Adrenal gland (tissue), 9 donors: ENCODE measurements at regions not wholly inside any gene's neighbourhood (a gene's known extent, or its start where the extent isn't known, plus 50 kb on each side); places are given as distances from the start of the nearest gene placed in this dataset.

Experiments
- DNase-seq, 7 donors: peaks; one replicate each; pipeline ENCODE4 v3.0.0-alpha.2; 2019 to 2020
- H3K27ac ChIP-seq, 5 donors: fragments of 200-600 bp; sonication (generic) in 4 of 5; 1 replicate in 3 of 5; 2 replicates in 2 of 5; pipeline versions ENCODE4 v1.5.1 to v1.8.0; 2016 to 2020; ENCODE audit warnings: mild to moderate bottlenecking in 1 of 5
- H3K27me3 ChIP-seq: fragments of 200-600 bp; 2 replicates; pipeline ENCODE4 v1.8.0; 2021
- H3K36me3 ChIP-seq, 2 donors: fragments of 200-600 bp; replicated peaks in 1 of 2; 1 replicate in 1 of 2; 2 replicates in 1 of 2; pipeline versions ENCODE4 v1.5.1 to v1.8.0; 2018 to 2022
- H3K4me1 ChIP-seq, 2 donors: fragments of 200-600 bp; replicated peaks in 1 of 2; 1 replicate in 1 of 2; 2 replicates in 1 of 2; pipeline versions ENCODE4 v1.5.1 to v1.8.0; 2018 to 2021
- H3K4me3 ChIP-seq, 4 donors: fragments of 200-600 bp; sonication (generic) in 3 of 4; one replicate each; pipeline ENCODE4 v1.5.1; 2016 to 2018
- H3K9me3 ChIP-seq, 3 donors: fragments of 200-600 bp; sonication (generic) in 1 of 3; replicated peaks in 1 of 3; 1 replicate in 2 of 3; 2 replicates in 1 of 3; pipeline versions ENCODE4 v1.5.1 to v1.8.0; 2016 to 2021
- POLR2A ChIP-seq, 2 donors: fragments of 450-650 bp; IDR thresholded peaks; one replicate each; pipeline ENCODE4 v1.6.1; 2017; ENCODE audit warnings: antibody characterized with exemption in 2 of 2, mild to moderate bottlenecking in 2 of 2, moderate library complexity in 1 of 2
- WGBS, 4 donors: extraction: QIAGEN DNeasy Blood & Tissue Kit in 2 of 4; methylation state at CpG; one replicate each; pipeline versions ENCODE4 v1.1.5 to v1.1.7; 2013 to 2017; 5-methylcytosine and 5-hydroxymethylcytosine counted together
- intact Hi-C, 2 donors: fragments of 100-400 bp; cut with DNase I; formaldehyde crosslinking; loops; one replicate each; pipeline versions ENCODE4 v1.14.1 to v1.15.0; 2022 to 2023
- TF ChIP-seq, protein P1 (sequence below), 6 experiments: fragments of 450-650 bp in 4 of 6; fragments of 200-600 bp in 2 of 6; sonication (generic) in 1 of 6; IDR thresholded peaks; 1 replicate in 5 of 6; 2 replicates in 1 of 6; pipeline versions ENCODE4 v1.5.1 to v1.8.0; 2016 to 2021; ENCODE audit warnings: antibody characterized with exemption in 6 of 6, mild to moderate bottlenecking in 2 of 6, moderate library complexity in 1 of 6
- donor health status: healthy with polysubstance abuse.
- donor health status: Bipolar disorder and iron deficiency.
- donor health status: DM: yes; HTN: yes; CAD: no.
- donor health status: DM: no; HTN: no; CAD: no.
- donor health status: DM: no; HTN: no; CAD: no.

DNA sequence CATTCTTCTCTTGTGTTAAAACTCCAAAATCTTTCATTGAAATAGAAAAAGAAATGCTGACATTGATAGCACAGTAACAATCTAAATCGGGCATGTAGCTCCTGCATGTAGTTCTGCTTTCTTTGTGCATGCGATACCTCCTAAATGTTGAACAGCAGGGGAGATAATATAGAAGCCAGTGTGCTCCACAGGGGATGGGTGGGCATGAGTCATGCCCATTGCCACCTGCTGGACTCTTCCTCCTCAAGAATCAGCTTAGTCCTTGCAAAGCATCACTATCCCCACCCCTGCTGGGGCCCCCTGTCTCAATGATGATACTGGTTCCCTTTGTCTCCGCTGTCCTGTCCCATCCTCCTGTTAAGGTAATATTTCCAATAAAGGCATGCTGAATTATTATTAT, 203.0 kb downstream of the RWDD3 start:
- Histone ChIP-seq H3K4me3 (no peak overlapping the region), H3K27me3 (no peaks in the 10 kb centered on the region), H3K9me3 (no peaks in the 10 kb centered on the region), H3K36me3 (no peaks in the 10 kb centered on the region), H3K4me1 (no peaks in the 10 kb centered on the region), H3K27ac (no peak overlapping the region)
- WGBS, 4 donors = 44 to 79% (median 69%) methylated on average over 3 of the region's 3 CpGs
- intact Hi-C loops = no loop called here
- DNase-seq = no peak
- TF ChIP-seq POLR2A (IDR thresholded peaks at IDR 0.05) = no peak
- TF ChIP-seq, protein P1, sequence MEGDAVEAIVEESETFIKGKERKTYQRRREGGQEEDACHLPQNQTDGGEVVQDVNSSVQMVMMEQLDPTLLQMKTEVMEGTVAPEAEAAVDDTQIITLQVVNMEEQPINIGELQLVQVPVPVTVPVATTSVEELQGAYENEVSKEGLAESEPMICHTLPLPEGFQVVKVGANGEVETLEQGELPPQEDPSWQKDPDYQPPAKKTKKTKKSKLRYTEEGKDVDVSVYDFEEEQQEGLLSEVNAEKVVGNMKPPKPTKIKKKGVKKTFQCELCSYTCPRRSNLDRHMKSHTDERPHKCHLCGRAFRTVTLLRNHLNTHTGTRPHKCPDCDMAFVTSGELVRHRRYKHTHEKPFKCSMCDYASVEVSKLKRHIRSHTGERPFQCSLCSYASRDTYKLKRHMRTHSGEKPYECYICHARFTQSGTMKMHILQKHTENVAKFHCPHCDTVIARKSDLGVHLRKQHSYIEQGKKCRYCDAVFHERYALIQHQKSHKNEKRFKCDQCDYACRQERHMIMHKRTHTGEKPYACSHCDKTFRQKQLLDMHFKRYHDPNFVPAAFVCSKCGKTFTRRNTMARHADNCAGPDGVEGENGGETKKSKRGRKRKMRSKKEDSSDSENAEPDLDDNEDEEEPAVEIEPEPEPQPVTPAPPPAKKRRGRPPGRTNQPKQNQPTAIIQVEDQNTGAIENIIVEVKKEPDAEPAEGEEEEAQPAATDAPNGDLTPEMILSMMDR (IDR thresholded peaks at IDR 0.05) = no peak

DNA sequence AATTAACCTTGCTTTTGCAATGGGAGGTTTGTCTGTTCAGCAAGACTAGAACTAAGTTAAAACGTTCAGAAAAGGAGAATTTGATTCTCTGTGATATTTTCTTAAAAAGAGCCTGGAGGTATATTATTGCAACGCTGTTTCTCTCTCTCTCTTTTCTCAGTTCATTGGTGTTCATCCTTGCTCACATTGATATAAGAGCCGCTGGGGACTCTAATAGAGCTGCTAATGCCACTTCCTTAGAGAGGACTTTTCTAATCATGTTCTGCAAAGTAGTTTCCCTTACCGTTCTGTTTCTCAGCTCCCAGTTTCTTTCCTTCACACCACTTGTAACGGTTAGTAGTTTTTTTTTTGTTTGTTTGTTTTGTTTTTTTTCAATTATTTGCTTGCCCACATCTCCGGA, 203.8 kb downstream of the RWDD3 start:
- intact Hi-C loops = no loop called here
- no peaks in the 10 kb centered on the region for H3K36me3 ChIP-seq
- 33 to 42% (median 38%) methylated on average over 6 of the region's 6 CpGs for WGBS, 4 donors

DNA sequence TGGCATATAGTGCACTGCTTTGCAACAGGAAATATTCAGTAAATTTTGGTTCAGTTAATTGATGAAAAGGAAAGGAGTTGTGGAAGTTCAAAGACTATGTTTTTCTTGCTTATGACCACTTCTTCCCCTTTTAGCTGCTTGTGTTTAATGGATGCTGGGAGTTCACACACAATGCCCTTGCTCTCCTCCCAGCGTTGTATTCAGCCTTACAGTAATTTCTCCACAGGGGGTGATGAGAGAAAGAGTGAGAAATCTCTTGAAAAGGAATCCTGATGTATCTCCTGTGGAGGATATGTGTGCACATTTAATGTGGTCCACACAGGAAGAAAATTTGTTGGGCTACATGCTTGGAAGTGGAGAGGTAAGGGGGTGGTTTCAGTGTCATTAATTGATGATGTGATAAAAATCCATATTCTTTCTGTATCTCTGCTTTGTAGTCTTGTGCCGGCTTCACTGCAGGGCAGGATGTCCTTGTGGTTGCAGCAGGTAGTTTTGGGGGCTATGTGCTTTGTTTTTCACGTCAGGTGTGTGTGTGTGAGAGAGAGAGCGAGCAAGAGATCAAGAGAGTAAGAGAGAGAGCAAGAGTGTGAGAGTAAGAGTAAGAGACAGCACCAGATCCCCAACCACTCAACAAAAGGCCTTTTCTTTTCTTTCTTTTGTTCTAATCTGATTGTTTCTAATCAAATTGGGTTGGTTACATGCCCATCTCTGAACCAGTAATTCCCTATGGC, 204.4 kb downstream of the RWDD3 start:
- intact Hi-C loops = no loop called here

More for the DNA sequence above, 203.8 kb downstream of the RWDD3 start:
- DNase-seq = no peak
- H3K4me1 ChIP-seq = no peaks in the 10 kb centered on the region
- H3K27ac ChIP-seq = no peak overlapping the region
- no peaks in the 10 kb centered on the region for H3K9me3 ChIP-seq
- no peak for TF ChIP-seq POLR2A (IDR thresholded peaks at IDR 0.05)
- TF ChIP-seq, protein P1 (IDR thresholded peaks at IDR 0.05) = no peak
- no peaks in the 10 kb centered on the region for H3K27me3 ChIP-seq
- no peak overlapping the region for H3K4me3 ChIP-seq

DNA sequence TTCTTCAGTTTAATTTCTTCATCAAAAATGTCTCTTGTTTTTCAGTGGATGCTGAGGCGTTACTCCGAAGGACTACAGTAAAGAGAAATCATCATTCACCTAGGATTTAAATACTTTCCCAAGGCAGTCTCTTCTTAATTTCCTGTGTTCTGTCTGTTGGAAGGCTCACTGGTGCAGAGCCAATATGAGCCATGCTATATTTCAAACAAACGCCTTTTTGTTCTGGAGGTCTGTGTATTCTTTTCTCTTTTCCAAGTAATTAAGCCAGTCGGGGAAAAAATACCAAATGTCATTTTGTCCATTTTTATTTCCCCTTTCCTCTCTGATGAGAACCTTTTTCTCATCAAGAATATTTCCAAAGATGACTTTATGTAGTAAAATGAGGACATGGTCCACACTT, 206.5 kb downstream of the RWDD3 start:
- TF ChIP-seq POLR2A (IDR thresholded peaks at IDR 0.05) = no peak
- TF ChIP-seq, protein P1 (IDR thresholded peaks at IDR 0.05) = no peak
- no peak overlapping the region for H3K4me3 ChIP-seq
- no peak overlapping the region for H3K27ac ChIP-seq
- intact Hi-C loops = no loop called here
- no peaks in the 10 kb centered on the region for H3K9me3 ChIP-seq
- no peaks in the 10 kb centered on the region for H3K36me3 ChIP-seq
- no peaks in the 10 kb centered on the region for H3K4me1 ChIP-seq
- 65 to 72% (median 67%) methylated on average over 4 of the region's 4 CpGs for whole genome bisulfite sequencing, 4 donors
- no peak for DNase-seq
- H3K27me3 ChIP-seq = no peaks in the 10 kb centered on the region

More for the DNA sequence above, 204.4 kb downstream of the RWDD3 start:
- TF ChIP-seq, protein P1 (IDR thresholded peaks at IDR 0.05) = no peak
- TF ChIP-seq POLR2A (IDR thresholded peaks at IDR 0.05) = no peak
- Histone ChIP-seq H3K27me3 (no peaks in the 10 kb centered on the region), H3K4me1 (no peaks in the 10 kb centered on the region), H3K36me3 (no peaks in the 10 kb centered on the region), H3K9me3 (no peaks in the 10 kb centered on the region), H3K27ac (no peak overlapping the region), H3K4me3 (no peak overlapping the region)
- 32 to 56% (median 42%) methylated on average over 4 of the region's 4 CpGs for WGBS, 4 donors
- DNase-seq = no peak
